WTC11 (cell line): ENCODE measurements at regions not wholly inside any gene's neighbourhood (a gene's known extent, or its start where the extent isn't known, plus 50 kb on each side); places are given as distances from the start of the nearest gene placed in this dataset.

Experiments used
- ATAC-seq: fragments of 200-7000 bp; cut with Tn5 transposase; 2 replicates; pipeline ENCODE4 v1.10.0; 2021; ENCODE audit warnings: mild to moderate bottlenecking, moderate library complexity
- CTCF ChIA-PET: fragments of 300-600 bp; sonication (Branson Sonifier 250); formaldehyde crosslinking; loops from one replicate; lab custom pipeline; 2021; ENCODE audit warnings: antibody characterized with exemption; lab: Charles Lee
- POLR2A ChIA-PET: fragments of 350-600 bp; sonication (Branson Sonifier 250); formaldehyde crosslinking; loops from one replicate; lab custom pipeline; 2021; ENCODE audit warnings: antibody characterized with exemption; lab: Charles Lee
- DNase-seq: peaks from one replicate; pipeline ENCODE4 v3.0.0; 2021; ENCODE audit warnings: low spot score
- H3K27ac Mint-ChIP-seq: 2 replicates; pipeline ENCODE4 v1.8.0; 2021; ENCODE audit warnings: mixed read lengths
- H3K27me3 Mint-ChIP-seq: 2 replicates; pipeline ENCODE4 v1.8.0; 2021; ENCODE audit warnings: low read depth, mild to moderate bottlenecking, moderate library complexity, mixed read lengths
- H3K36me3 Mint-ChIP-seq: 2 replicates; pipeline ENCODE4 v1.8.0; 2021; ENCODE audit warnings: mixed read lengths
- H3K4me1 Mint-ChIP-seq: 2 replicates; pipeline ENCODE4 v1.8.0; 2022; ENCODE audit warnings: mixed read lengths
- H3K4me3 Mint-ChIP-seq: 2 replicates; pipeline ENCODE4 v1.8.0; 2021; ENCODE audit warnings: mild to moderate bottlenecking, moderate library complexity, mixed read lengths
- H3K9me3 Mint-ChIP-seq: 2 replicates; pipeline ENCODE4 v1.8.0; 2021; ENCODE audit warnings: mixed read lengths
- ETV6 ChIP-seq: sonication (generic); formaldehyde crosslinking; IDR thresholded peaks from 2 replicates; pipeline ENCODE4 v1.8.1; 2022; ENCODE audit warnings: mild to moderate bottlenecking, missing genetic modification reagents
- GABPB1 ChIP-seq: sonication (generic); formaldehyde crosslinking; IDR thresholded peaks from 2 replicates; pipeline ENCODE4 v1.8.1; 2023; ENCODE audit warnings: mild to moderate bottlenecking, missing genetic modification reagents
- NFE2L1 ChIP-seq: sonication (generic); formaldehyde crosslinking; IDR thresholded peaks from 2 replicates; pipeline ENCODE4 v1.8.1; 2023; ENCODE audit warnings: missing genetic modification reagents
- TEAD1 ChIP-seq: sonication (generic); formaldehyde crosslinking; IDR thresholded peaks from 2 replicates; pipeline ENCODE4 v1.8.0; 2022; ENCODE audit warnings: mild to moderate bottlenecking, missing genetic modification reagents
- ZNF219 ChIP-seq: sonication (generic); formaldehyde crosslinking; IDR thresholded peaks from 2 replicates; pipeline ENCODE4 v1.8.0; 2023; ENCODE audit warnings: missing genetic modification reagents, mild to moderate bottlenecking, borderline replicate concordance
- ZNF232 ChIP-seq: sonication (generic); formaldehyde crosslinking; IDR thresholded peaks from 2 replicates; pipeline ENCODE4 v1.8.0; 2022; ENCODE audit warnings: mild to moderate bottlenecking, missing genetic modification reagents
- ZNF317 ChIP-seq: sonication (generic); formaldehyde crosslinking; IDR thresholded peaks from 2 replicates; pipeline ENCODE4 v1.8.1; 2023; ENCODE audit warnings: low read depth, mild to moderate bottlenecking, moderate library complexity, missing genetic modification reagents, borderline replicate concordance
- ZNF423 ChIP-seq: fragments of 250-450 bp; sonication (Bioruptor Pico); IDR thresholded peaks from 2 replicates; pipeline ENCODE4 v2.1.2; 2022; ENCODE audit warnings: mild to moderate bottlenecking, moderate library complexity
- ZNF671 ChIP-seq: fragments of 250-450 bp; sonication (Bioruptor Pico); IDR thresholded peaks from 2 replicates; pipeline ENCODE4 v1.8.0; 2021; ENCODE audit warnings: mild to moderate bottlenecking
- TF ChIP-seq, protein P1 (sequence below): sonication (generic); formaldehyde crosslinking; IDR thresholded peaks from 2 replicates; pipeline ENCODE4 v1.8.0; 2022; ENCODE audit warnings: mild to moderate bottlenecking, missing genetic modification reagents
- TF ChIP-seq, protein P2 (sequence below): sonication (generic); formaldehyde crosslinking; IDR thresholded peaks from 2 replicates; pipeline ENCODE4 v1.8.1; 2023; ENCODE audit warnings: mild to moderate bottlenecking, moderate library complexity, missing genetic modification reagents

DNA sequence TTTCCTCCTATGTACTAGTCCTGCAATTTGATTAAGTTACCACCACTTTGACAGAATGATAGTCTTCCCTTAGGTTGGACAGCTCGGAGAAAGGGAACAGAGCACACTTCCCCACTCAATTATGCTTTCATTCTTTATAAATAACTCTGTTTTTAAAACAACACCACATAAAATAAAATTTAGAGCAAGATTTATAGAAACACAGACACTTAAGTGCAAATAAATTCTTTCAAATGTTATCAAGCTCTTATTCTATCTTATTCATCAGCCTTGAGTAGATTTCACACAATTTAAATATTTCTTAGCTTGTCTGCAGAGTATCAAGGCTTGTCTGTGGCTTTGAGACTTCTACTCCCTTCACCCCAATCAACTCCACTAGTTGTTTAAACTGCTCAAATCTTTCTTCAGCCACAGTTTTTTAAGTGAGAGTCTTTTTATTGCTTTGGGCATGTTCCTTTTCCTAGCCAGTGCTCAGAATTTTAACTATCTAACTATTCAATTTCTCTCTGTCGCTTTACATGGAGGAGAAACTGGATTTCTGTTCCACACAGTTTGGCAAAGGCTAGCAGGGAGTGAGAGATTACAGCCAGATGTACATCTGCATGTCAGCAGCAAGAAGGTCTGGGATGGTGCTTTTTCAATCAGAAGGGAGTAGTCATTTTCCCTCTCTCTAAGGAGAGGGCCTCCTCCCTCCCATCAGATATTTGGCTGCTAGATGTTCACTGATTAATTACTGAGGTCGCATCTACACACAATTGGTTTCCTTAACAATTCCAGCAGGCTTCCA, 53.1 kb upstream of the PLAC1 start:
- H3K36me3 Mint-ChIP-seq = no peaks in the 10 kb centered on the region
- no peak for DNase-seq
- no peaks in the 10 kb centered on the region for H3K9me3 Mint-ChIP-seq
- no peak for TF ChIP-seq ZNF317 (CRISPR knock-in tag)
- TF ChIP-seq ZNF219 (CRISPR knock-in tag) = no peak
- TF ChIP-seq NFE2L1 (CRISPR knock-in tag) = no peak
- no peak for TF ChIP-seq GABPB1 (CRISPR knock-in tag)
- TF ChIP-seq, protein P1, sequence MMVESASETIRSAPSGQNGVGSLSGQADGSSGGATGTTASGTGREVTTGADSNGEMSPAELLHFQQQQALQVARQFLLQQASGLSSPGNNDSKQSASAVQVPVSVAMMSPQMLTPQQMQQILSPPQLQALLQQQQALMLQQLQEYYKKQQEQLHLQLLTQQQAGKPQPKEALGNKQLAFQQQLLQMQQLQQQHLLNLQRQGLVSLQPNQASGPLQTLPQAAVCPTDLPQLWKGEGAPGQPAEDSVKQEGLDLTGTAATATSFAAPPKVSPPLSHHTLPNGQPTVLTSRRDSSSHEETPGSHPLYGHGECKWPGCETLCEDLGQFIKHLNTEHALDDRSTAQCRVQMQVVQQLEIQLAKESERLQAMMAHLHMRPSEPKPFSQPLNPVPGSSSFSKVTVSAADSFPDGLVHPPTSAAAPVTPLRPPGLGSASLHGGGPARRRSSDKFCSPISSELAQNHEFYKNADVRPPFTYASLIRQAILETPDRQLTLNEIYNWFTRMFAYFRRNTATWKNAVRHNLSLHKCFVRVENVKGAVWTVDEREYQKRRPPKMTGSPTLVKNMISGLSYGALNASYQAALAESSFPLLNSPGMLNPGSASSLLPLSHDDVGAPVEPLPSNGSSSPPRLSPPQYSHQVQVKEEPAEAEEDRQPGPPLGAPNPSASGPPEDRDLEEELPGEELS (CRISPR knock-in tag) = no peak
- no peak for TF ChIP-seq ETV6
- TF ChIP-seq ZNF423 (CRISPR knock-in tag) = no peak
- no peak for TF ChIP-seq ZNF671 (CRISPR knock-in tag)
- TF ChIP-seq TEAD1 = no peak
- TF ChIP-seq ZNF232 (CRISPR knock-in tag) = no peak
- TF ChIP-seq, protein P2, sequence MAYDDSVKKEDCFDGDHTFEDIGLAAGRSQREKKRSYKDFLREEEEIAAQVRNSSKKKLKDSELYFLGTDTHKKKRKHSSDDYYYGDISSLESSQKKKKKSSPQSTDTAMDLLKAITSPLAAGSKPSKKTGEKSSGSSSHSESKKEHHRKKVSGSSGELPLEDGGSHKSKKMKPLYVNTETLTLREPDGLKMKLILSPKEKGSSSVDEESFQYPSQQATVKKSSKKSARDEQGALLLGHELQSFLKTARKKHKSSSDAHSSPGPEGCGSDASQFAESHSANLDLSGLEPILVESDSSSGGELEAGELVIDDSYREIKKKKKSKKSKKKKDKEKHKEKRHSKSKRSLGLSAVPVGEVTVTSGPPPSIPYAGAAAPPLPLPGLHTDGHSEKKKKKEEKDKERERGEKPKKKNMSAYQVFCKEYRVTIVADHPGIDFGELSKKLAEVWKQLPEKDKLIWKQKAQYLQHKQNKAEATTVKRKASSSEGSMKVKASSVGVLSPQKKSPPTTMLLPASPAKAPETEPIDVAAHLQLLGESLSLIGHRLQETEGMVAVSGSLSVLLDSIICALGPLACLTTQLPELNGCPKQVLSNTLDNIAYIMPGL (CRISPR knock-in tag) = no peak
- TF ChIP-seq, all 79 proteins: peak for 0
- H3K4me3 Mint-ChIP-seq = no peak overlapping the region
- no peak overlapping the region for H3K27ac Mint-ChIP-seq
- ChIA-PET POLR2A (no interaction called here), CTCF (no interaction called here)
- no peaks in the 10 kb centered on the region for H3K27me3 Mint-ChIP-seq
- ATAC-seq = no peak
- peaks cover 12% of the 10 kb centered on the region for H3K4me1 Mint-ChIP-seq
